Osteocyte (in vitro differentiated cells): ENCODE measurements at regions not wholly inside any gene's neighbourhood (a gene's known extent, or its start where the extent isn't known, plus 50 kb on each side); places are given as distances from the start of the nearest gene placed in this dataset.
"Not testable (repeated sequence)": the region's sequence is repeated elsewhere in the genome, so short reads cannot be mapped to it uniquely, and the experiment has no call there.

Experiments used
- DNase-seq: peaks from one replicate; pipeline ENCODE4 v3.0.0; 2021; ENCODE audit warnings: mixed read lengths; ENCODE audit not compliant: unreplicated experiment; ENCODE audit errors: extremely low spot score
- H3K27ac Mint-ChIP-seq: one replicate; pipeline ENCODE4 v1.8.0; 2021; ENCODE audit warnings: mild to moderate bottlenecking, mixed read lengths; ENCODE audit not compliant: unreplicated experiment
- H3K27me3 Mint-ChIP-seq: one replicate; pipeline ENCODE4 v1.8.0; 2021; ENCODE audit warnings: mixed read lengths; ENCODE audit not compliant: unreplicated experiment
- H3K36me3 Mint-ChIP-seq: one replicate; pipeline ENCODE4 v1.8.0; 2021; ENCODE audit warnings: mixed read lengths; ENCODE audit not compliant: unreplicated experiment
- H3K4me1 Mint-ChIP-seq: one replicate; pipeline ENCODE4 v1.8.0; 2021; ENCODE audit warnings: mixed read lengths; ENCODE audit not compliant: unreplicated experiment
- H3K4me3 Mint-ChIP-seq: one replicate; pipeline ENCODE4 v1.8.0; 2021; ENCODE audit warnings: mild to moderate bottlenecking, moderate library complexity, mixed read lengths; ENCODE audit not compliant: unreplicated experiment
- H3K9me3 Mint-ChIP-seq: one replicate; pipeline ENCODE4 v1.8.0; 2021; ENCODE audit warnings: mixed read lengths; ENCODE audit not compliant: unreplicated experiment
- TF ChIP-seq, protein P1 (sequence below): fragments of 200-600 bp; sonication (generic); IDR thresholded peaks from 2 replicates; pipeline ENCODE4 v1.5.0; 2021; ENCODE audit warnings: antibody characterized with exemption, mild to moderate bottlenecking, moderate library complexity

DNA sequence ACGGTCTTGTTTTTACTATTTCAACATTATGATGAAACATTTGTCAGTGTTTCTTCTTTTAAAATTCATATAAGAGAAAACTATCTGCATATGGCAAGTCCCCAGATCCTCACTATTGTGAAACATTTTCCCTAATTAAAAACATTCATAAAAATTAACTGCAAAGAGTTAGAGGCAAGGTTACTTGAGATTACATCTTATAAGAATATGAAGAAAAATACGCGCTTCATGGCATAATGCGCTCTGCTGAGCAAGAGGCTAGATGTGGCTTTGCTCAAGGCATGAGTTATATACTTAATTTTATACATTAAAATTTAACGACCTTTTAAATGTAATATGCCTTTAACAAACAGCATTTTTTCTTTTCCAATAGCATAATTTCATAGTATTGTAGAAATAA lies 166.4 kb upstream of the RPRM start:
- H3K27me3 Mint-ChIP-seq: no peaks in the 10 kb centered on the region

DNA sequence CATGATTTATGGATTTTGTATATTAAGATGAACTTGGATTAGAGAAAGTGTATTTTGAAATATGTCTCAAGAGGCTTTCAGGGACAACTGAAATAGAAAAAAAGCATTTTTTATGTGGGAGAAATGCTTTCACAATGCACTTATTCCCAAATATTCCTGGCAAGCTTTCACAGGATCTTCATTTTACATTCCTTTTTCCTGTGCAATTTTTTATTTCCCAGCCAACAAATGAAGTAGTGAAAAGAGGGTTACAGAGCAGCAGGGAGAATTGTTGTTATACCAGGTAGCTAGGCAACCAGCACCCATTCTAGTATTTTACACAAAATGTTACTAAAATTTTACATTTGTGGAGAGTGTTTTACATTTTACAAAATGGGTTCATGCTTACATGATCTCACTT lies 167.0 kb upstream of the RPRM start:
- DNase-seq: no peak
- H3K36me3 Mint-ChIP-seq: no peaks in the 10 kb centered on the region
- TF ChIP-seq, protein P1, sequence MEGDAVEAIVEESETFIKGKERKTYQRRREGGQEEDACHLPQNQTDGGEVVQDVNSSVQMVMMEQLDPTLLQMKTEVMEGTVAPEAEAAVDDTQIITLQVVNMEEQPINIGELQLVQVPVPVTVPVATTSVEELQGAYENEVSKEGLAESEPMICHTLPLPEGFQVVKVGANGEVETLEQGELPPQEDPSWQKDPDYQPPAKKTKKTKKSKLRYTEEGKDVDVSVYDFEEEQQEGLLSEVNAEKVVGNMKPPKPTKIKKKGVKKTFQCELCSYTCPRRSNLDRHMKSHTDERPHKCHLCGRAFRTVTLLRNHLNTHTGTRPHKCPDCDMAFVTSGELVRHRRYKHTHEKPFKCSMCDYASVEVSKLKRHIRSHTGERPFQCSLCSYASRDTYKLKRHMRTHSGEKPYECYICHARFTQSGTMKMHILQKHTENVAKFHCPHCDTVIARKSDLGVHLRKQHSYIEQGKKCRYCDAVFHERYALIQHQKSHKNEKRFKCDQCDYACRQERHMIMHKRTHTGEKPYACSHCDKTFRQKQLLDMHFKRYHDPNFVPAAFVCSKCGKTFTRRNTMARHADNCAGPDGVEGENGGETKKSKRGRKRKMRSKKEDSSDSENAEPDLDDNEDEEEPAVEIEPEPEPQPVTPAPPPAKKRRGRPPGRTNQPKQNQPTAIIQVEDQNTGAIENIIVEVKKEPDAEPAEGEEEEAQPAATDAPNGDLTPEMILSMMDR: no peak
- no peak overlapping the region for H3K4me3 Mint-ChIP-seq
- H3K9me3 Mint-ChIP-seq: peaks cover 9% of the 10 kb centered on the region
- no peak overlapping the region for H3K27ac Mint-ChIP-seq
- H3K4me1 Mint-ChIP-seq: no peaks in the 10 kb centered on the region
- no peaks in the 10 kb centered on the region for H3K27me3 Mint-ChIP-seq

More for the DNA sequence above, 166.4 kb upstream of the RPRM start:
- DNase-seq: no peak
- H3K36me3 Mint-ChIP-seq: no peaks in the 10 kb centered on the region
- no peak overlapping the region for H3K4me3 Mint-ChIP-seq
- TF ChIP-seq, protein P1: no peak
- no peaks in the 10 kb centered on the region for H3K4me1 Mint-ChIP-seq
- no peak overlapping the region for H3K27ac Mint-ChIP-seq
- H3K9me3 Mint-ChIP-seq: peaks cover 14% of the 10 kb centered on the region

DNA sequence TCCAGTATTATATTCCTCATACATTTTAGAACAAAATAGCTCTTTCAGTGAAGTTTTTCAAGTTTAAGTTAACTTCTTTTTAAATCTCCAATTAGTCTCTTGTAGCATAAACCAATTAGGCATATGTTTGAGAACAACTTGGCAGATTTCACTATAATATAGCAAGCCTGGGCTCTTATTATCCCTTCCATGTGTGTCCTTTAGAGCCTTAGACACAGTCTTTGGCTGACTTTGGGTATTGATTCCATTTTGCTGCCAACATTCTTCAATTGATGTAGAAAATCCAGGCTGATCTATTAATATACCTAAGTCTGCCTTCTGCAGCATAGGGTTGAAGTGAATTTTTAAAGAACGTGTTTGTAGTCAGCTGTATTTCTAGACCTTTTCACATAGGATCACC lies 179.1 kb upstream of the RPRM start:
- Mint-ChIP-seq H3K36me3 (no peaks in the 10 kb centered on the region), H3K4me1 (no peaks in the 10 kb centered on the region), H3K27me3 (no peaks in the 10 kb centered on the region), H3K4me3 (no peak overlapping the region), H3K9me3 (peaks cover 14% of the 10 kb centered on the region), H3K27ac (no peak overlapping the region)
- TF ChIP-seq, protein P1: no peak
- no peak for DNase-seq

DNA sequence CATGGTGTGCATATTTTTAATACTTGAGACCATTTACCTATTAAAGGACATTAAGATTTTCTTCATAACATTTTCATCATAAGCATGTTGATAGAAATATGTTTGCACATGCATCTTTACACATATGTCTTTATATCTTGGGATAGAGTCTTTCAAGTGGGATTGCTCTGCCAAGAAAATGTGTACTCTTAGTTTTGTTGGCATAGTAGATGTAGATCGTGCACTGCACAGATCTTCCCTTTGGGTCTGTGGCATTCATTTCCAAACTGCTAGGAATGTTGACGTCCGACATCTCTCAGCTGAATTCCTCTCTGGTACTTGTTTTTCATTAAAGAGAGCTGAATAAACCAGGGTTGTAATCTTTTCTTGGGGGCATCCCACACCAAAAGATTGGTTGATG lies 183.2 kb upstream of the RPRM start:
- TF ChIP-seq, protein P1: no peak

DNA sequence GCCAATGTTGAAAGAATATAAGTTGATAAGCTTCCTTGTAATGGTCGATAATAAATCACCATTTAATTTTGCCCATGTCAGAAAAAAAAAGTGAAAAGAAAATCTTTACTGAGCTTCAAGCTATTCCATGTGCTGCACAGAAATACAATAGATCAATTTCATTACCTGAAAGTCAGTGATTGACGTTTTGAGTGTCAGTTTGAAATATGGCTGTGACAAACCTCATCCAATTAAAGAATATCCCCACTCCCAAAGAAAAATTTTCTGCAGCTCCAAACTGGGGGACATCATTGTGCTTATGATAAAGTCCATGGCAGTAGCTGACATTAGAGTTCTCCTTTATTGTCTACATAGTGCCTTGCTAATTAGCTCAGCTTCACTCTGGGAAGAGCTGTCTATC lies 184.8 kb upstream of the RPRM start:
- H3K4me1 Mint-ChIP-seq: no peaks in the 10 kb centered on the region
- H3K9me3 Mint-ChIP-seq: peaks cover 51% of the 10 kb centered on the region
- no peaks in the 10 kb centered on the region for H3K27me3 Mint-ChIP-seq
- DNase-seq: no peak
- TF ChIP-seq, protein P1: no peak
- no peak overlapping the region for H3K4me3 Mint-ChIP-seq
- no peak overlapping the region for H3K27ac Mint-ChIP-seq
- no peaks in the 10 kb centered on the region for H3K36me3 Mint-ChIP-seq

More for the DNA sequence above, 183.2 kb upstream of the RPRM start:
- DNase-seq: no peak
- H3K27ac Mint-ChIP-seq: no peak overlapping the region
- H3K4me3 Mint-ChIP-seq: no peak overlapping the region
- no peaks in the 10 kb centered on the region for H3K4me1 Mint-ChIP-seq
- peaks cover 38% of the 10 kb centered on the region for H3K9me3 Mint-ChIP-seq
- no peaks in the 10 kb centered on the region for H3K36me3 Mint-ChIP-seq
- H3K27me3 Mint-ChIP-seq: no peaks in the 10 kb centered on the region

DNA sequence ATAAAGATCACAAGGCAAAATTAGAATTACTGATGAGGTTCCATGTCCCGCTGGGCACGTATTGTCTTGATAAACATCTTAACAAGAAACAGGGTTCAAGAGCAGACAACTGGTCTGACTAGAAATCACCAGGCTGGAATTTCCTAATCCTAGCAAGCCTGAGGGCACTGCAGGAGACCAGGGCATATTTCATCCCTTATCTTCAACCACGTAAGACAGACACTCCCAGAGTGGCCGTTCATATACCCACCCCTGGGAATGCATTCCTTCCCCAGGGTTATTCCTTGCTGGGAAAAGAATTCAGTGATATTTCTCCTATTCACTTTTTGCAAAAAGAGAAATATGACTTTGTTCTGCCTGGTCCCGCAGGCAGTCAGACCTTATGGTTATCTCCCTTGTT lies 185.4 kb upstream of the RPRM start:
- not testable (repeated sequence) for H3K27me3 Mint-ChIP-seq

More for the DNA sequence above, 185.4 kb upstream of the RPRM start:
- not testable (repeated sequence) for H3K27ac Mint-ChIP-seq, H3K4me3 Mint-ChIP-seq, H3K4me1 Mint-ChIP-seq, DNase-seq, H3K36me3 Mint-ChIP-seq
- peaks cover 54% of the 10 kb centered on the region for H3K9me3 Mint-ChIP-seq
